ENCODE measurements at regions not wholly inside any gene's neighbourhood (a gene's known extent, or its start where the extent isn't known, plus 50 kb on each side); places are given as distances from the start of the nearest gene placed in this dataset.

DNA sequence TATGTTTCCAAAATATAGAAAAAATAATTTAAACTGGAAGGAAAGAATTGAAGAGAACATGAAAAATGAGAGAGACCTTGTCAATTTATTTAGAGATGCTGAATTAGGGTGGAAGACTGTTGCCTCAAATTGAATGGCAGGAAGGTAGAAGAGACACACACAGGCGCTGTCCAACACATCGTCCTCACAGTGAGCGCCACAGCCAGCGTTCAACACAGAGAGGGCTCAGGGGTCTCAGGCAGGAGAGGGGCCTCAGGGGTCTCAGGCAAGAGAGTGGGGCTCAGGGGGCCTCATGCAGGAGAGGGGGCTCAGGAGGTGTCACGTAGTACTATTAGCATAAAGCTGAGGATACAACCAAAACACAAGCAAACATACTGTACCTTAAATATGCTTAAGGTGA lies 65.7 kb downstream of the TMEM18 start:
- no peak for FAIRE-seq
- no peak for DNase-seq (ENCODE audit: extremely low spot score, insufficient read length, low read depth)

GRCh38 chr2:610491-610890 lies 66.7 kb downstream of the TMEM18 start:
- FAIRE-seq, result no peak
- no peak for DNase-seq (ENCODE audit: extremely low spot score, insufficient read length, low read depth)

- no peak for DNase-seq (ENCODE audit: extremely low spot score, insufficient read length, low read depth)
- FAIRE-seq, result no peak
Measured at GRCh38 chr2:609881-610280, 67.3 kb downstream of the TMEM18 start.

GRCh38 chr2:609449-609848 lies 67.8 kb downstream of the TMEM18 start:
- DNase-seq (ENCODE audit: extremely low spot score, insufficient read length, low read depth), result no peak
- no peak for FAIRE-seq

DNA sequence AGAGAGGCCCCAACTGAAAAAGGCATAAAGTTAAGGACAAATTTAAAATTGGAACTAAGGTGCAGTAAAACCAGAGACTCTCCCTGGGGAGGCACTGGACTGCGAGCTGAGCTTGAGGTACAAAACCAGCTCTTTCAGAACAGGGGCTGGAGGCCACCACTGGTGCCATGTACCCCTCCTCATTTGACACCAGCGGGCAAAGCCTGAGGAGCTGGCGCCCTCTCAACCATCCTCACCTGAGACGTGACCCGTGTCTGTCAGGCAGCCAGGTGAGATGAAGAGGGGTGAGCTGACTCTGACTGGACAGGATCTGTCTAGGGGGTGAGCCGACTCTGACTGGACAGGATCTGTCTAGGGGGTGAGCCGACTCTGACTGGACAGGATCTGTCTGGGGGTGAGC lies 68.5 kb downstream of the TMEM18 start:
- FAIRE-seq (no peak), DNase-seq (ENCODE audit: extremely low spot score, insufficient read length, low read depth) (no peak)

GRCh38 chr2:608297-608696 lies 68.9 kb downstream of the TMEM18 start:
- DNase-seq (ENCODE audit: extremely low spot score, insufficient read length, low read depth) (no peak), FAIRE-seq (no peak)

DNA sequence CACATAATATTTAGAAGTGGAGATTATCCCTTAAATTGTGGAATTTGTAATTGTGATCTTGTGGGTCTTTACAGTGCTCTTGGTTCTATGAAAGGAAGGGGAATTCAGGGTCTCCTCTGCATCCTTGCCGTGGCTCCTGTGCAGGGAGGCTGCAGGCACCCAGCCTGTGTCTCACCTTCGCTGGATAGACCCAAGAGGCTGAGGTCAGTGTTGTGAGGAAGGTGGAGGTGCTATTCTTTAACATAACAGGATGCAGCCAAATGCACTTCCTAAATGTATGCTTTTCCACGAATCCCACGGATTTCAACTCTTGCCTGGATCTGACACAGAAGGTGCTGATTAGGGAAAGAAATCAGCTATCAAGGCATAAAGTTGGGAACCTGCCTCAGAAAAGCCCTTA lies 69.5 kb downstream of the TMEM18 start:
- no peak for DNase-seq (ENCODE audit: extremely low spot score, insufficient read length, low read depth)

GRCh38 chr2:607172-607571 lies 70.0 kb downstream of the TMEM18 start:
- FAIRE-seq (no peak), DNase-seq (ENCODE audit: extremely low spot score, insufficient read length, low read depth) (no peak)

More for the DNA sequence above, 69.5 kb downstream of the TMEM18 start:
- FAIRE-seq, result no peak

DNA sequence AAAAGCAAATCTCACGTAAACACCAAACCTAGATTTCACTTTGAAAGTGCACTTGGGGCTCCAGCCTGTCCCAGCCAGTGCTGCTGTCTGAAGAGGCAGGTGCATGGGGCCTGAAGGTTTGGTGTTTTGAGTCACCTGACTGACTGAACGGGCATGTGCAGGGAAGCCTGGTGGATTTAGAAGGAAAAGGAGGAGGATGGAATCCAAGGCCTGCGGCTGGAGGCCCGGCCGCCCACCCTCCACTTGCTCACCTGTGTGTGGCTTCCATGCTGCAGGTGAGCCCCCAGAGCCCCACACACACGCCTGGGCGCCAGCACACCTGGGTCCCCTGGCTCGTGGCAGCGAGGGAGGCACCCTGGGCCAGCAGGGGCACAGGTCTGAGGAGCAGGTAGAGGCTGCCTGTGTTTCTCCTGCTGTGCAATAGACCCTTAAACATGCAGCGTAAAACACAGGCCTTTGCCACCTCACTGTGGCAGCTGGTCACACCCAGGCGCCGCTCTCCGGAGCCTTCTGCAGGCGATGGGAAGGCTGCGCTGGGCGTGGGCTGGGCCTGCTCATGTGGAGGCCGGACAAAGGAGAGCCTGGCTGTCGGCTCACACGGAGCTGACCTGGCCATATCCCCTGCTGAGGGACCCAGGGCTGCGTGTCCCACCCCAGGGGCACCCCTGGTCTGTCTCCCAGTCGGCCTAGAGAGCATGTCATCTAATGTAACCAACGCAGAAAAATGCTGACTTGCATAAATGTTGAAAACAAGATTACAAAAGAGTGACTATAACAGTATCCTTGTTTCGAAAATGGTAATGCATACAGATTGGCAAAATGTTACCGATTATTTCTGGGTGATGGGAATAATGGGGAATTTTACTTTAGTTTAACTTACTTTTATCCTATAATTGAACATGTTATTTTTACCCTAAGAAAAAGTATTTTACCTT lies 71.3 kb downstream of the TMEM18 start:
- FAIRE-seq, result no peak
- DNase-seq (ENCODE audit: extremely low spot score, insufficient read length, low read depth), result no peak

- DNase-seq (ENCODE audit: extremely low spot score, insufficient read length, low read depth) (no peak), FAIRE-seq (no peak)
Measured at GRCh38 chr2:604854-605524, 72.2 kb downstream of the TMEM18 start.

DNA sequence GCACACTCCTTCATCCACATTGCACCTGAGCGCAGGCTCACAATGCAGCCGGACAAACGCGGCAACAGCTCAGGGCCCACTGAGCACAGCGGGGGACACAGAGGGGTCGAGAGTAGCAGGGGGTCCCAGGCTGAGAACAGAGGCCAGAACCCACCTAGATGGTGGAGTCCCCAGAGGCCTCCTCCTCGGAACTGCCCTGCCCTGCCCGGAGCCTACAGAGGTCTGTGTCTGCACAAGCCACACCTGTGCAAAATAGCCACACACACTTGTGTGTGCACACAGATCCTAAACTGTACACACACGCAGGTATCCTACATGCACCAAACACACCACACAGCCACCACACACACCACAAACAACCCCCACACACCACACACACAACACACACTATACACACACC lies 72.8 kb downstream of the TMEM18 start:
- DNase-seq (ENCODE audit: extremely low spot score, insufficient read length, low read depth) (no peak), FAIRE-seq (no peak)

GRCh38 chr2:603869-604268 lies 73.3 kb downstream of the TMEM18 start:
- DNase-seq (ENCODE audit: extremely low spot score, insufficient read length, low read depth), result no peak
- no peak for FAIRE-seq

DNA sequence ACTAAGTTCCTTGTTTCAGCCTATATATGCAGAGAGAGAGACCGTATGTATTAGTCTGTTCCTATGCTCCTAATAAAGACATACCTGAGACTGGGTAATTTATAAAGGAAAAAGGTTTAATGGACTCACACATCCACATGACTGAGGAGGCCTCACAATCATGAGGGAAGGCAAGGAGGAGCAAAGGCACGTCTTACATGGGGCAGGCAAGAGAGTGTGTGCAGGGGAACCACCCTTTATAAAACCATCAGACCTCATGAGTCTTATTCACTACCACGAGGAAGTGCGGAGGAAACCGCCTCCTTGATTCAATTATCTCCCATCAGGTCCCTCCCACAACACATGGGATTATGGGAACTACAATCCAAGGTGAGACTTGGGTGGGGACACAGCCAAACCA lies 73.8 kb downstream of the TMEM18 start:
- DNase-seq (ENCODE audit: extremely low spot score, insufficient read length, low read depth) (no peak), FAIRE-seq (no peak)

DNA sequence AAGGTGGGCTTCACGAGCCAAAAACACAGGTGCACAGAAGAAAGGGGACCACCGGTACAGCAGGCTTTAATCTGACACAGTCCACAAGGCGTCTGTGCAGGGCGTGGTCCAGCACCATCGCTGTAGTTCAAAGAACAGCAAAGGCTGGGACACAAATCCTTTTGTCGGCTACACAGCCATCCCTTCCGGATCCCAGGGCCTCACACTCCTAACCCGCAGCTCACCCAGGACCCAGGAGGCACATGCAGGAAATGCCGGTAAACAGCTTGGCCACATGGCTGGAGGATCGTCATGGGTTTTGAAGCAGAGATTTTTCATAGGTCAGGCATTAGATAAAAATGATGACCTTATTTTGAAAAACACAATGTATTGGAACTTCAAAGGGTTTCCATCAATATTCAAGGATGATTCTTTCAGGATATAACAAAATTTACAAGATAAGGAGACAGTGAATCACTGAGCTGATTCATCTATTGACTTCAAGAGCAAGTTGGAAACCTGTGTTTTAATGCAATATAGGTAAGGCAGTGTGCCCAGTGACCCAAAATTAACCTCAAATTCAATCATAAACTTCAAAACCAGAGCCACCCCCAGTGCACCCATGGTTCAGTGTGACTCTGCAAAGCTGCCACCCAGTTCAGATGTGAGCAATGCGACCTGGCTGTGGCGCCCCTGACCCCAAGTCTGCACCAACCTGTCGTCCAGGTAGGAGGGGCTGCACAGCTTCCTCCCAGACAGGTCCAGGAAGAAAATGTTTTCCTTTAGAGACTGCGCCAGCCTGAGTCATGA lies 74.4 kb downstream of the TMEM18 start:
- DNase-seq (ENCODE audit: extremely low spot score, insufficient read length, low read depth), result no peak
- FAIRE-seq, result no peak

DNA sequence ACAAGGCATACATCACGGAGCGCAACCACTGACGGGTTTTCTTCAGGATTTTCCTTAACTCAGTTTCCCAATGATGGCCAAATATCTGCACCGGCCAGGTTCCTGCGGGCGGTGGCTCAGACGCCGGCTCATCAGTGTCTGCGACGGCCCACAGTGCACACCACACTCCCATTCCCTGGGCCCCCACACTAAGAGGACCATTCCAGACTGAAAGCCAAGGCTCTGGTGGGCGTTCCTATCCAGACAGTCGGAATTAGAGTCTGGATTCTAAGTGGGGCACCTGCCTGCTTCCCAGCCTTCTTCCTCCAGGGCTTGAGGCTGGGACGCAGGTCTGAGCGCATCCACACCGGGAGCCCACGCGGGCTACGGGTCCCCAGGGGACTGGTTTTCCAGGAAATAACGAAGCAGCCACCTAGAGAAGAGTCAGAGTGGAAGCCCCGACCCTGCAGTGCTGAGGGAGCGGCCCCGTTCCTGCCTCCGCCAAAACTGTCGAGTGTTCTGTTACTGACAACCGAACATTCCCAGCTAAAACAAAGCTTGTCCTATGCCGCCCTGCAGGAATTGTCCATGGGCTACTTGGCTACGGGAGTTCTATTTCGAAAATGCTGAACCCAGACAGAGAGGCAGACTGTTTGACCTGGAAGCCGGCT lies 75.3 kb downstream of the TMEM18 start:
- no peak for FAIRE-seq
- DNase-seq (ENCODE audit: extremely low spot score, insufficient read length, low read depth), result no peak

DNA sequence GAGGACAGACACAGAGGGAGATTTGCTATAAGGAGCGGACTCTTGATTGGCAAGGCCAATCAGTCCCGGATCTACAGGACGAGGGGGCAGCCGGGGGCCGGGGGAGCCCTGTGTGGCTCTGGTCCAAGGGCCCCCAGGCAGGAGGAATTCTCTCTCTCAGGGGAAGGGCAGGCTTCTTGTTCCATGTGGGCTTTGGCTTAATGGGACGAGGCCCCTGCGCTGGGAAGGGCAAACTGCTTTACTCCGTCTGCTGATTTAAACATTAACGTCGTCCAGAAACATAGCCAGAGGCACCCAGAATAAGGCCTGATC lies 75.9 kb downstream of the TMEM18 start:
- FAIRE-seq (no peak), DNase-seq (ENCODE audit: extremely low spot score, insufficient read length, low read depth) (no peak)

DNA sequence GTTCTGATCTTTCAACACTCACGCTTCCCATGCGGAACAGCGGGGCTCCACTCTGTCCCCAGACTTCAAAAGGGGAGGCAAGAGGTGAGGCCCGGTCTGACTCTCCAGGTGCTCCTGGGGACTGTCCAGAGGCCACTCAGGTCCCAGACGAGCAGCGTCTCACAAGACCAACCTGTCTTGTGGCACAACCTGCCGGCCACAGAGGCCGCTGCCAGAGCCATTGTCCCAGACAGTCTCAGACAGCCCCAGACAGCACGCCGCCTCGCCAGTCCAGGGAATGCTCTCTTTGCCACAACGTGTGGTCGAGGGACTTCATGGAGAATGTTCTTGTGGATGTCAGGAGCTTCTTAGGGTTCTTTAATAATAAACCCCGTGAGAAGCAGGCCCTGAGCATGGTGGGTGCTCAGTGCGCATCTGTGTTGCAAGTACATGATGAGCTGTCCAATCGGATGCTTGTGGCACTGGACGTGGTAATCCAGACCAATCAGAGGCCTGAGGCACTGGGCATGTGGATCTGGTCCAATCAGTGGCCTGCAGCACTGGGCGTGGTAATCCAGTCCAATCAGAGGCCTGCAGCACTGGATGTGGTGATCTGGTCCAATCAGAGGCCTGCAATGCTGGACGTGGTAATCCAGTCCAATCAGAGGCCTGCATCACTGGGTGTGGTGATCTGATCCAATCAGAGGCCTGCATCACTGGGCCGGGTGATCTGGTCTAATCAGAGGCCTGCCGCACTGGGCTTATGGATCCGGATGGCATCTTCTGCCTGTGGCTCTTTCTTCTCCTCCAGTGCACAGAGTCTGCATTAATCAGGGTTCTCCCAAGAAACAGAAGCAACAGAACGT lies 76.4 kb downstream of the TMEM18 start:
- no peak for FAIRE-seq

DNA sequence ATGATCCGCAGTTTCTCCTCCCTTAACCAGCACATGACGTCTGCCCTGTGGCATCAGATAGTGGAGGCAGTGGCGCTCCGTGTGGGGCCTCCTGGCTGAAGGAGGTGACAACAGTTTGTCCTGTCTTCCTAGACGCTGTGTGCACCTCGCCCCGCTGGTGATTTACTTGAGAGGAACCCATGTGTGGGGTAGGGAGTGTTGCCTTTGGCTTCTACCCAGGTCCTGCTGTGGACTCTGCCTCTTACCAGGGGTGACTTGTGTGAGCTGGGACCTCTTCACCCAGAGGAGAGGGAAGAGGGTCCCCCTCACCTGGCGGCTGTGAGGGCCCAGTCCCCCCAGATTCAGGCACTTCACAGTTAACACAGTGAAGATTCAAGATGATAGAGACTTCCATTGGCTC lies 77.6 kb downstream of the TMEM18 start:
- no peak for FAIRE-seq
- DNase-seq (ENCODE audit: extremely low spot score, insufficient read length, low read depth), result no peak

More for the DNA sequence above, 76.4 kb downstream of the TMEM18 start:
- DNase-seq (ENCODE audit: extremely low spot score, insufficient read length, low read depth), result no peak

DNA sequence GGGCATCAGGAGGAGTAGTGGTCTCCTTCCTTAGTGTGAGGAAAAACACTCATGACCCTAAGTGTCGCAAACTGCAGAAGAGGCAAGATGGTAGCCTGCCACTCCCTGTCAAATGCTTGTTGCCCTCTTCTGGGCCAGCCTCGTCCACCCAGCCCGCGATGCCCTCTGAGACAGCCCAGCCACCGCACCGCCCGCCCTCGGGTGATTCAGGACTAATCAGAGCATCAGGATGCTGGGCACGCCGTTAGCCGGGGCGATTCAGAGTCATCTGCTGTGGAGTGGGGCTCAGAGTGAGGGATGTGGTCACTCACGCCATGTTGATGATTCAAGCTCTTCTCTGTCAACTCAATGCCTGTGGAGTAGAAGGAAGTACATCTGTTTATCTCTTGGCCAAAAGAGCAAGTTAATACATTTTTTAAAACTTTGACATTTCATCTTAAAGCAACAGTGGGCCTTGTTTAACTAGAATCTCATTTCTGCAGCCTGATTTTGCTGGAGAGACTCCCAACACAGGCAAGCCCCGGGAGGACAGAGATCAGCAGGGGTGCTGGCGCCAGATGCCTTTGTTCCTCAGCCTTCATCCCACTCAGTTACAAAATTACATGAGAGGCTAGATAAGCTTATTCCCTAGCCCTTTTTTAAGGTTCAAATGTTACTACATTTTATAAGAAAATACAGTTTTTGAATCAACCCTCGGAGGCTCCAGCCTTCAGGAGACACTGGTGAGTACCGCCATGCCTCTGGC lies 79.0 kb downstream of the TMEM18 start:
- DNase-seq (ENCODE audit: extremely low spot score, insufficient read length, low read depth) (no peak), FAIRE-seq (no peak)
